CD4-positive, CD25-positive, alpha-beta regulatory T cell (primary cell): ENCODE measurements at regions not wholly inside any gene's neighbourhood (a gene's known extent, or its start where the extent isn't known, plus 50 kb on each side); places are given as distances from the start of the nearest gene placed in this dataset.

Experiments
- ATAC-seq, 2 donors: fragments of 150-1000 bp; cut with Tn5 transposase; one replicate each; pipeline ENCODE4 v1.10.0; 2021; ENCODE audit warnings: low read depth in 2 of 2, moderate number of reproducible peaks in 2 of 2, moderate library complexity in 1 of 2
- DNase-seq, 3 donors: peaks; one replicate each; pipeline versions ENCODE4 v3.0.0 to v3.0.0-alpha.2; 2012 to 2022; ENCODE audit warnings: mixed read lengths in 1 of 3
- H3K27ac ChIP-seq: one replicate; pipeline ENCODE4 v1.7.0; 2013; ENCODE audit warnings: mild to moderate bottlenecking, low read length; ENCODE audit not compliant: insufficient read depth, poor library complexity, severe bottlenecking
- H3K27me3 ChIP-seq: one replicate; pipeline ENCODE4 v1.7.0; 2013; ENCODE audit warnings: low read length; ENCODE audit not compliant: control insufficient read depth, insufficient read depth
- H3K36me3 ChIP-seq: one replicate; pipeline ENCODE4 v1.7.0; 2013; ENCODE audit warnings: mild to moderate bottlenecking, low read length, moderate library complexity; ENCODE audit not compliant: control insufficient read depth, insufficient read depth
- H3K4me1 ChIP-seq: 2 replicates; pipeline ENCODE4 v1.7.0; 2013; ENCODE audit warnings: mild to moderate bottlenecking, low read length; ENCODE audit not compliant: insufficient read depth, control insufficient read depth, poor library complexity, severe bottlenecking
- H3K4me3 ChIP-seq: one replicate; pipeline ENCODE4 v1.7.0; 2013; ENCODE audit warnings: low read depth, mild to moderate bottlenecking, low read length, moderate library complexity
- H3K9me3 ChIP-seq, 2 experiments: 1 replicate in 1 of 2; 2 replicates in 1 of 2; pipeline ENCODE4 v1.7.0; 2013; ENCODE audit warnings: low read length in 2 of 2, mild to moderate bottlenecking in 1 of 2, moderate library complexity in 1 of 2; ENCODE audit not compliant: control insufficient read depth in 2 of 2
- H3K27ac Mint-ChIP-seq, 3 donors: one replicate each; pipeline ENCODE4 v1.8.0; 2020 to 2022; ENCODE audit warnings: mild to moderate bottlenecking in 3 of 3, mixed read lengths in 3 of 3, moderate library complexity in 2 of 3
- H3K27me3 Mint-ChIP-seq: one replicate; pipeline ENCODE4 v1.8.0; 2022; ENCODE audit warnings: mild to moderate bottlenecking, mixed read lengths
- H3K36me3 Mint-ChIP-seq: one replicate; pipeline ENCODE4 v1.8.0; 2020; ENCODE audit warnings: mixed read lengths
- H3K4me1 Mint-ChIP-seq, 4 donors: one replicate each; pipeline ENCODE4 v1.8.0; 2020 to 2022; ENCODE audit warnings: mixed read lengths in 4 of 4, mild to moderate bottlenecking in 1 of 4
- H3K4me3 Mint-ChIP-seq, 4 donors: one replicate each; pipeline ENCODE4 v1.8.0; 2020 to 2022; ENCODE audit warnings: mild to moderate bottlenecking in 4 of 4, mixed read lengths in 4 of 4, moderate library complexity in 3 of 4
- H3K9me3 Mint-ChIP-seq, 7 donors: one replicate each; pipeline ENCODE4 v1.8.0; 2020 to 2022; ENCODE audit warnings: mixed read lengths in 7 of 7, mild to moderate bottlenecking in 3 of 7, moderate library complexity in 2 of 7

DNA sequence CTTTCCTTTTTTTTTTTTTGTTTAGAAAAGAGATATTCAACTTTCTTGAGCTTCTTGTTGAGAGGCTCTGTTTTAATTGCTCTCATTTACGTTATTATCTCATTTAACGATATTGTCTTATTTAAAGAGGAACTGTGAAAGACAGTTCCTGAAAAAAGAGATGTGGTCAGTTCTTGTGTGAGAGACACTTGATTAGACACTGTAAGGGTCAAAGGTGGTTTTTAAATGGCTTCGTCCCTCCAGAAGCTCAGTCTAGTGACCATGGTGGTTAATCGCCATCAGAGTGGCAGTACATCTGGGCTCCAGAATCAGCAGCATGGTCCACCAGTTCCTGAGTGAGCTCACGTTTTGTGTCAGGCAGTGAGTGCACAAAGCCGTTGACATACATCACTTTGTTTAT is 57.9 kb upstream of the KCNA5 start:
- ATAC-seq = no peak
- Mint-ChIP-seq H3K4me1 (no peaks in the 10 kb centered on the region), H3K4me3 (no peak overlapping the region), H3K36me3 (no peaks in the 10 kb centered on the region), H3K27ac (no peak overlapping the region), H3K27me3 (peaks cover 14% of the 10 kb centered on the region), H3K9me3 (peaks cover 0 to 4% (median 0%) of the 10 kb centered on the region in 7 donors)
- no peak overlapping the region for H3K4me3 ChIP-seq
- no peaks in the 10 kb centered on the region for H3K4me1 ChIP-seq
- no peaks in the 10 kb centered on the region for H3K9me3 ChIP-seq
- DNase-seq = no peak
- peaks cover 2% of the 10 kb centered on the region for H3K27me3 ChIP-seq
- no peak overlapping the region for H3K27ac ChIP-seq
- H3K36me3 ChIP-seq = no peaks in the 10 kb centered on the region

- H3K27ac ChIP-seq = no peak overlapping the region
- peaks cover 0 to 4% (median 0%) of the 10 kb centered on the region in 7 donors for H3K9me3 Mint-ChIP-seq
- no peak overlapping the region for H3K27ac Mint-ChIP-seq
- H3K4me3 Mint-ChIP-seq = no peak overlapping the region
- H3K36me3 Mint-ChIP-seq = no peaks in the 10 kb centered on the region
- H3K4me1 ChIP-seq = no peaks in the 10 kb centered on the region
- no peak overlapping the region for H3K4me3 ChIP-seq
- peaks cover 2% of the 10 kb centered on the region for H3K27me3 ChIP-seq
- H3K27me3 Mint-ChIP-seq = peaks cover 12% of the 10 kb centered on the region
- H3K36me3 ChIP-seq = no peaks in the 10 kb centered on the region
- H3K4me1 Mint-ChIP-seq = no peaks in the 10 kb centered on the region
- H3K9me3 ChIP-seq = no peaks in the 10 kb centered on the region
- ATAC-seq = no peak
- DNase-seq = no peak
These were observed 56.3 kb upstream of the KCNA5 start for GRCh38 chr12:4987076-4988046.

DNA sequence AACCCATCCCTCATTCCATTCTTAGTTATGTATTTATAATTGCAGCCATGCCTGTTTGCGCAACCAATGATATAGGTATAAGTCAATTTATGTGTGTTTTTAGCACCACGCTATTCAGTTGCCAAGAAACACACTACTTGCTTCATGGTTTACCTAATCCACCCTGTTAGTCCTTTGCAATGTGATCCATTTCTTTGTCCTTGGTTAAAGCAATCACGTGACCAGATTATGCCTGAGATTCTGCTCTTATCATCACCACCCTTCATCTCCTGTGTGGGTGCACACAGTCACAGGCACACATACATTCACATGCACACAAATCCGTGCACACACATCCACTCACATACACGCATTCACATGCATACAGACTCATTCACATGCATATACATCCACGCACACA is 52.3 kb upstream of the KCNA5 start:
- H3K4me1 Mint-ChIP-seq = no peaks in the 10 kb centered on the region
- H3K27ac Mint-ChIP-seq = no peak overlapping the region
- peaks cover 24% of the 10 kb centered on the region for H3K27me3 Mint-ChIP-seq

DNA sequence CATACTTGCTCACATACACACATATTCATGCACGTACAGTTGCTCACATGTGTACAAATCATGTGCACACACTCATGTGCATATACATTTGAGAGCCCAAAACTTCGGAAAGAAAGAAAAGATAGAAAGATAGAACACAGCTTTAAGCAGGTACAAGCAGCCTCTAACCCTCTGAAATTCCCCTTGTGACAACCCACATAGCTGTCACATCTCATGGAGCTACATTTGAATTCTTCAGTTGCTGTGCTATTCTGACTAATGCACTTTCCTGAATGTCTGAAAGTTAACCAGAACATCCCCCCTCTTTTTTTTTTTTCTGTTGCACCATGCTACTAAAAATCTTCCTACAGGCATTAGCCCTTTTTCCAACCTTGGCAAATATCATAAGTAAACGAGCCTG is 51.9 kb upstream of the KCNA5 start:
- H3K27me3 ChIP-seq = peaks cover 4% of the 10 kb centered on the region
- H3K4me1 Mint-ChIP-seq = no peaks in the 10 kb centered on the region
- no peaks in the 10 kb centered on the region for H3K9me3 ChIP-seq
- ATAC-seq (no peak), DNase-seq (no peak)
- no peaks in the 10 kb centered on the region for H3K36me3 Mint-ChIP-seq
- peaks cover 0 to 2% (median 0%) of the 10 kb centered on the region in 7 donors for H3K9me3 Mint-ChIP-seq
- H3K4me3 Mint-ChIP-seq = no peak overlapping the region
- H3K27ac ChIP-seq = no peak overlapping the region
- H3K27ac Mint-ChIP-seq = no peak overlapping the region
- no peaks in the 10 kb centered on the region for H3K4me1 ChIP-seq
- peaks cover 24% of the 10 kb centered on the region for H3K27me3 Mint-ChIP-seq
- H3K4me3 ChIP-seq = no peak overlapping the region
- no peaks in the 10 kb centered on the region for H3K36me3 ChIP-seq

More for the DNA sequence above, 52.3 kb upstream of the KCNA5 start:
- Histone ChIP-seq H3K36me3 (no peaks in the 10 kb centered on the region), H3K27ac (no peak overlapping the region), H3K4me3 (no peak overlapping the region), H3K4me1 (no peaks in the 10 kb centered on the region), H3K9me3 (no peaks in the 10 kb centered on the region), H3K27me3 (peaks cover 4% of the 10 kb centered on the region)
- DNase-seq (no peak), ATAC-seq (no peak)
- Mint-ChIP-seq H3K9me3 (peaks cover 0 to 2% (median 0%) of the 10 kb centered on the region in 7 donors), H3K4me3 (no peak overlapping the region), H3K36me3 (no peaks in the 10 kb centered on the region)

DNA sequence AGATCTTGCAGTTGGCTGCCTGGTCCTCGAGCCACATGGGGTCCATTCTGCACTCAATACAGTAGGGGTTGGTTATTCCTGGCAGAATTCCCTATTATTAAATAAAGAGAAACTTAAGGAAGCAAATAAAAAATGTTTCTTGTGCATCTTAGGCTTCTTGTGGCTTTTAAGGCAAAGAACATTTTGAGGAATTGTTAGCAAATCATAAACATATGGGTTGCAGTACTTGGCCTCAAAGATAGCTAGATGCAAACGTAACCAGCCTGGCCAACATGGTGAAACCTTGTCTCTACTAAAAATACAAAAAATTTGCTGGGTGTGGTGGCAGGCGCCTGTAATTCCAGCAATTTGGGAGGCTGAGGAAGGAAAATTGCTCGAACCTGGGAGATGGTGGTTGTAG is 50.8 kb upstream of the KCNA5 start:
- Histone ChIP-seq H3K4me1 (no peaks in the 10 kb centered on the region), H3K36me3 (no peaks in the 10 kb centered on the region), H3K27me3 (peaks cover 4% of the 10 kb centered on the region), H3K4me3 (no peak overlapping the region), H3K9me3 (no peaks in the 10 kb centered on the region), H3K27ac (no peak overlapping the region)
- Mint-ChIP-seq H3K9me3 (peaks cover 0 to 4% (median 0%) of the 10 kb centered on the region in 7 donors), H3K27me3 (peaks cover 22% of the 10 kb centered on the region), H3K4me3 (no peak overlapping the region), H3K36me3 (no peaks in the 10 kb centered on the region), H3K27ac (no peak overlapping the region), H3K4me1 (no peaks in the 10 kb centered on the region)
- no peak for DNase-seq
- ATAC-seq = no peak
